Endothelial cell of hepatic sinusoid (primary cell): ENCODE measurements at regions not wholly inside any gene's neighbourhood (a gene's known extent, or its start where the extent isn't known, plus 50 kb on each side); places are given as distances from the start of the nearest gene placed in this dataset.

Experiments
- in situ Hi-C: cut with HindIII; loops from 2 replicates; pipeline ENCODE4 v1.10.0; 2017; ENCODE audit warnings: low sequenced_read_pairs

DNA sequence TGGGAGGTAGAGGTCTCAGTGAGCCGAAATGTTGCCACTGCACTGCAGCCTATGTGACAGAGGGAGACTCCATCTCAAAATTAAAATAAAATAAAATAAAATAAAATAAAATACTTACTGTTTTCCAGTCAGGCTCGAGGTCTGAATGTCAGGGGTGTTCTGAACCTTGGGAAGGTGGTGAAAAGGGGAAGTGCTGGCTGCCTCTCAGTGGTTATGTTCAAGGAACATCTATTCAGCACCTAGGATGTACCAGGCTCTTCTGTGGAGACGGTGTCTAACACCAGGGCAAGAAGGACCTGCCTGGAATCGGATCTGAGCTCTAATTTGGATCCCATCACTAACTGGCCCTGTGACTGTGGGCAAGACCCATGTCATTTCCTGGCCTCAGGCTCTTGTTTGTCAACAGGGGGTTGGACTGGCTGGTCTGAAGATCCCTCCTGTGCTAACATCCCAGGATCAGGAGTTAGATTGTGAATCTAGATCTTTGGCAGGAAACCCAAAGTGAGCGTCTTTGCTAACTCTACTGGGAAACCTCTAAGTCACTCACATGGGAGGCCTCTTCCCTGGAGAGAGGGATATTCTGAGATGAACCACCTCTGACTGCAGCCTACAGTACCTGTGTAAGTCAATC is 63.4 kb upstream of the SIRPG start:
- in situ Hi-C loops = no loop called here

DNA sequence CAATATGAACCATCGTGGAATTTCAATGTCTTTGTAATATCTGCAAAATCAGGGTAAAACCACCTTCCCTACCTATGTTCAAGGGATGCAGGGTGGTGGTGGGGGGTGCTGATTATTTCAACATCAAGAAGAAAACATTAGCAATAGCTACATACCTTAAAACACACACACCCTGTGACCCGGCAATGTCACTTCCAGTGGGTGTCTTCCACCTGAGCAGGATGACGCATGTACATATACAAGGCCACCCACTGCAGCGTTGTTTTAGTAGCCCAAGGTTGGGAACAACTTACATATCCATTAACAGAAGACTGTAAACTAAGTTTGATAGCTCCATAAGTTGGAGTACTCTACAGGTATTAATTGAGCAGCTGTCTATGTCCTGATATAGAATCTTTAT is 62.6 kb upstream of the SIRPG start:
- in situ Hi-C loops = no loop called here

DNA sequence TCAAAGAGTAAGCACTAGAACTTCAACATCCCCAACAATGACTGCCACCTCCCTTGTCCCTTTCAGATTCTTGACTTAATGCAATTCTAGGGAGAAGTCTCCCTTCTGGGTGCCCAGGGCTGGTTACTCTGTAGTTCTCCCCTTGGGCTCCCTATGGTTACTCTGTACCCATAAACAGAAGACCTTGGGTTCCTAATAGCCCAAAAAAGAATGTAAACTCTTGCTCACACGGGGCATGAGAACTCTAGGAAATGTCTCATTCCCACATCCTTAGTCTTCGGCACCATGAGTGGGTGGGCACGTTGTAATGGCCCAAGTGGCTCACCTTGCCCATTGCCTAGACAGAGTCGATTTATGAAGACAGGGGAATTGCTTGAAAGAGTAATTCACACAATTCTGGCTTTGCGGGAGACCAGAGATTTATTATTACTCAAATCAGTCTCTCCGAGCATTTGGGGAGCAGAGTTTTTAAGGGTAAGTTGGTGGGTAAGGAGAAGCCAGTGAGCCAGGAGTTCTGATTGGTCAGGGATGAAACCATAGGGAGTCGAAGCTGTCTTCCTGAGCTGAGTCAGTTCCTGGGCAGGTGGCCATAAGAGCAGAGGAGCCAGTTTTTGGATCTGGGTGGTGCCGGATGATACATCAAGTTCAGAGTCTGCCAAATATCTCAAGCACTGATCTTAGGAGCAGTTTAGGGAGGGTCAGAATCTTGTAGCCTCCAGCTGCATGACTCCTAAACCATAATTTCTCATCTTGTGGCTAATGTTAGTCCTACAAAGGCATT is 61.2 kb upstream of the SIRPG start:
- in situ Hi-C loops = no loop called here

- in situ Hi-C loops = no loop called here
Measured at GRCh38 chr20:1712634-1713624, 55.4 kb upstream of the SIRPG start.

DNA sequence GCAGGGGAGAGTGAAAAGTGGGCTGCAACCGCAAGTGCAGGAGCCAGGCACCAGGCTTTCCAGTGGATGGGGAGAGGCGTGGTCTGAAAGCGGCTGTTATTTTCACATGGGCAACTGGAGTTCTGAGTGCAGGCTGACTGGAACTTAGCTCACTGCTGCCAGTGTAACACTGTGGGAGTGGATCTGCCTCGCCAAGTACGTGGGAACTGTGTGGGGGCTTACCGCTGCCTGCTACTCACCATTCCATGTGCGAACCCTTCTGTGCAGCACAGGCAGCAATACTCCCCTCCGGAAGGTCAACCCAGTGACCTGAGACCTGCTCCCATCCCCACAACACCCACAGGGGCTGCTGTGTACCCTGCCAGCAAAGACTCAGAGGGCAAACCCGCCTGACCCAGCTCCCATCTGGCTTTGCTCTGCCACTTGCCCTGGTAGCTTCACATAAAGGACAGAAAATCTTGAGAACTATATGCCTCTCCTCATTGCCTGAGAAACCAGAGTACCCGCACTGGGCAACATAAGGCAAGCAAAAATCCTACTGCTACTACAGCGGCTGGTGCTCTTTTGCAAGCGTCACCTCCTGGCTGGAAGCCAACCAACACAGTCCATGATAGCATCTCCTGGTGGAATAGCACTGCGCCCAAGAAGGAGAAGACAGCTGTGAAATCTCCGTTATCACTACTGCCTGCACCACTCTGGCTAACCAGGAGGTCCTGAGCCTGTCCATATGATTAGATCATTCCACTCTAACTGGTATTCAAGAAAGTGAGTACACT is 54.4 kb upstream of the SIRPG start:
- in situ Hi-C loops = no loop called here

- in situ Hi-C loops = no loop called here
Measured at GRCh38 chr20:1711266-1711665, 53.7 kb upstream of the SIRPG start.

DNA sequence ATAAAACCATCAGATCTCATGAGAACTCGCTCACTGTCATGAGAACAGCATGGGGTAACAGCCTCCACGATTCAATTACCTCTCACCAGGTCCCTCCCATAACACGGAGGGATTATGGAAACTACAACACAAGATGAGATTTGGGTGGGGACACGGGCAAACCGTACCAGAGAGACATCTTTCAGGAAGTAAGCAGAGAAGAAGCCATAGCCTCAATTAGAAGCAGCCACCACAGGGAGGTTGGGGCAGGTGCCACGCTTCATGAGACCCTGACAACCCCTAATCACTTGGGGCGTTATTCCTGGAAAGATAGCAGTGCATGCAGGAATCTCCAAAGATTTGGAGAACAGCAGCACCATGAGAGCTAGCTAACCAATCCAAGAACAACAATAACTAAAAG is 52.9 kb upstream of the SIRPG start:
- in situ Hi-C loops = no loop called here

- in situ Hi-C loops = no loop called here
Measured at GRCh38 chr20:1707588-1708449, 50.2 kb upstream of the SIRPG start.
